Naive thymus-derived CD4-positive, alpha-beta T cell (primary cell): ENCODE measurements at regions not wholly inside any gene's neighbourhood (a gene's known extent, or its start where the extent isn't known, plus 50 kb on each side); places are given as distances from the start of the nearest gene placed in this dataset.
"Not testable (repeated sequence)": the region's sequence is repeated elsewhere in the genome, so short reads cannot be mapped to it uniquely, and the experiment has no call there.

Experiments
- ATAC-seq: fragments of 150-1000 bp; cut with Tn5 transposase; 2 replicates; pipeline ENCODE4 v1.10.0; 2021; ENCODE audit warnings: mild to moderate bottlenecking, moderate library complexity
- CTCF ChIA-PET: fragments of 350-600 bp; sonication (Branson Sonifier 250); formaldehyde crosslinking; loops from one replicate; lab custom pipeline; 2021; ENCODE audit warnings: antibody characterized with exemption; lab: Charles Lee
- POLR2A ChIA-PET: fragments of 350-600 bp; sonication (Branson Sonifier 250); formaldehyde crosslinking; loops from one replicate; lab custom pipeline; 2021; ENCODE audit warnings: antibody characterized with exemption, inconsistent platforms; lab: Charles Lee
- DNase-seq, 9 donors: peaks; one replicate each; pipeline versions ENCODE4 v3.0.0 to v3.0.0-alpha.2; 2020 to 2022; ENCODE audit warnings: mixed read lengths in 1 of 9
- H3K27ac ChIP-seq: one replicate; pipeline ENCODE4 v1.7.0; 2013; ENCODE audit warnings: mild to moderate bottlenecking, low read depth, low read length, moderate library complexity
- H3K27me3 ChIP-seq, 2 donors: one replicate each; pipeline ENCODE4 v1.7.0; 2013; ENCODE audit warnings: low read length in 2 of 2, mild to moderate bottlenecking in 2 of 2, moderate library complexity in 2 of 2; ENCODE audit not compliant: control insufficient read depth in 2 of 2, insufficient read depth in 2 of 2
- H3K36me3 ChIP-seq, 3 experiments: 1 replicate in 2 of 3; 2 replicates in 1 of 3; pipeline ENCODE4 v1.7.0; 2013; ENCODE audit warnings: low read length in 3 of 3, mild to moderate bottlenecking in 3 of 3, moderate library complexity in 1 of 3; ENCODE audit not compliant: insufficient read depth in 3 of 3, control insufficient read depth in 2 of 3
- H3K4me1 ChIP-seq, 2 donors: one replicate each; pipeline ENCODE4 v1.7.0; 2013; ENCODE audit warnings: low read length in 2 of 2, mild to moderate bottlenecking in 2 of 2, moderate library complexity in 1 of 2; ENCODE audit not compliant: control insufficient read depth in 2 of 2, insufficient read depth in 2 of 2
- H3K4me3 ChIP-seq: 2 replicates; pipeline ENCODE4 v1.7.0; 2013; ENCODE audit warnings: mild to moderate bottlenecking, low read length
- H3K9me3 ChIP-seq, 3 experiments: 1 replicate in 2 of 3; 2 replicates in 1 of 3; pipeline ENCODE4 v1.7.0; 2013; ENCODE audit warnings: low read length in 3 of 3; ENCODE audit not compliant: control insufficient read depth in 2 of 3
- H3K27ac Mint-ChIP-seq, 9 donors: one replicate each; pipeline ENCODE4 v1.8.0; 2020 to 2022; ENCODE audit warnings: mixed read lengths in 9 of 9, mild to moderate bottlenecking in 8 of 9, moderate library complexity in 5 of 9, inconsistent platforms in 2 of 9
- H3K27me3 Mint-ChIP-seq, 5 donors: one replicate each; pipeline ENCODE4 v1.8.0; 2021 to 2022; ENCODE audit warnings: mixed read lengths in 5 of 5, mild to moderate bottlenecking in 1 of 5
- H3K36me3 Mint-ChIP-seq, 5 donors: one replicate each; pipeline ENCODE4 v1.8.0; 2020 to 2022; ENCODE audit warnings: mixed read lengths in 5 of 5, mild to moderate bottlenecking in 3 of 5, inconsistent platforms in 1 of 5
- H3K4me1 Mint-ChIP-seq, 7 donors: one replicate each; pipeline ENCODE4 v1.8.0; 2020 to 2022; ENCODE audit warnings: mixed read lengths in 7 of 7, mild to moderate bottlenecking in 3 of 7, inconsistent platforms in 1 of 7
- H3K4me3 Mint-ChIP-seq, 10 donors: one replicate each; pipeline ENCODE4 v1.8.0; 2020 to 2022; ENCODE audit warnings: mild to moderate bottlenecking in 10 of 10, mixed read lengths in 10 of 10, moderate library complexity in 6 of 10, inconsistent platforms in 2 of 10
- H3K9me3 Mint-ChIP-seq, 11 donors: one replicate each; pipeline ENCODE4 v1.8.0; 2020 to 2022; ENCODE audit warnings: mixed read lengths in 11 of 11, mild to moderate bottlenecking in 4 of 11, inconsistent platforms in 1 of 11, moderate library complexity in 1 of 11
- intact Hi-C, 2 donors: fragments of 100-400 bp; cut with micrococcal nuclease; formaldehyde crosslinking; loops; one replicate each; pipeline ENCODE4 v1.15.1; 2023

DNA sequence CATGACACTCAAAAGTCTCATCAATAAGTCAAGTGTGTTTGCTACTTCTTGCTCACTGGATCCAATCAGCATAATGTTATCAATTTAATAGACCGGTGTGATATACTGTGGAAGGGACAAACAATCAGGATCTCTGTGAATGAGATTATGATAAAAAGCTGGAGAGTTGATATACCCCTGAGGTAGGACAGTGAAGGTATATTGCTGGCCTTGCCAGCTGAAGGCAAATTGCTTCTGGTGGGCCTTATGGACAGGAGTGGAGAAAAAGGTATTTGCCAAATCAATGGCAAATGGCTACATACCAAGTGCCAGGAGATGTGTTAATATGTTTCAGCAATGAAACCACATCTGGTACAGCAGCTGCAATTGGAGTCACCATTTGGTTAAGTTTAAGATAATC, 134.4 kb upstream of the TENT5A start:
- H3K4me3 Mint-ChIP-seq, ATAC-seq, H3K4me1 ChIP-seq, H3K36me3 Mint-ChIP-seq, H3K9me3 Mint-ChIP-seq, H3K27me3 Mint-ChIP-seq, DNase-seq, H3K36me3 ChIP-seq, H3K27ac Mint-ChIP-seq, intact Hi-C loops, H3K4me1 Mint-ChIP-seq, H3K27me3 ChIP-seq, H3K9me3 ChIP-seq, CTCF ChIA-PET, H3K27ac ChIP-seq, H3K4me3 ChIP-seq, POLR2A ChIA-PET: not testable (repeated sequence)

DNA sequence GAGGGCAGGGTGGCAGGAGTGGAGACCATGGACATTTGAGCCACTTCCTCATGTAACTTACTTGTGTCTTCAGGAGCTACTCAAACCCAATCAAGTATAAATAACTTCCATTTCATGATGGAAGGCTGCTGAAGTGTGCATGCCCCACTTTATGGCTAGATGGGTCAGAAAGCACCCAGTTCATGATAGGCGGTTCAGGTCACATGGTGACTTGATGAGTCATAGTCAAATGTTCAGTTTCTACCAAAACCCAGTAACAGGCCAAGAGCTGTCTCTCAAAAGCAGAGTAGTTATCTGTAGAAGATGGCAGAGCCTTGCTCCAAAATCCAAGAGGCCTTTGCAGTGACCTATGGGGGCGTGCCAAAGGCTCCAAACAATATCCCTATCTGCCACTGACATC, 133.7 kb upstream of the TENT5A start:
- H3K27me3 Mint-ChIP-seq = no peaks in the 10 kb centered on the region
- Histone ChIP-seq H3K9me3 (no peaks in the 10 kb centered on the region), H3K36me3 (no peaks in the 10 kb centered on the region), H3K4me1 (no peaks in the 10 kb centered on the region), H3K27me3 (no peaks in the 10 kb centered on the region), H3K4me3 (no peak overlapping the region), H3K27ac (no peak overlapping the region)
- no peak for ATAC-seq
- peaks cover 0 to 8% (median 1%) of the 10 kb centered on the region in 11 donors for H3K9me3 Mint-ChIP-seq
- intact Hi-C loops = no loop called here
- ChIA-PET POLR2A (no interaction called here), CTCF (no interaction called here)
- H3K36me3 Mint-ChIP-seq = no peaks in the 10 kb centered on the region
- H3K4me3 Mint-ChIP-seq = no peak overlapping the region
- DNase-seq = no peak
- no peak overlapping the region for H3K27ac Mint-ChIP-seq
- H3K4me1 Mint-ChIP-seq = no peaks in the 10 kb centered on the region

DNA sequence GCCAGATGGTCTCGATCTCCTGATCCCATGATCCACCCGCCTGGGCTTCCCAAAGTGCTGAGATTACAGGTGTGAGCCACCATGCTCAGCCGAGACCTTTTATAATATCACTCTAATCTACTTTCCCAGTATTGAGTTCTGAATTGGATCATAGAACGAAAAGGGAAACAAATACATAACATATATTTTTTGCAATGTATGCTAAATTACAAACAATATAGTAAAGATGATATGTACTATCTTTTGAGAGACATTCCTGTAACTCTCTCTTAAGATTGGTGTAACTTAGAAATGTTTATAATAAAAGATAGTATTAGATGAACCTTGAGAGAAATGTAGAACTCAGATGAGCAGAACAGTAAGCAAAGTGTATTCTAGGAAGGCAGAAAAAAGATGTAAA, 129.2 kb upstream of the TENT5A start:
- Histone ChIP-seq H3K36me3 (no peaks in the 10 kb centered on the region), H3K4me3 (no peak overlapping the region), H3K9me3 (no peaks in the 10 kb centered on the region), H3K27ac (no peak overlapping the region), H3K27me3 (no peaks in the 10 kb centered on the region), H3K4me1 (no peaks in the 10 kb centered on the region)
- intact Hi-C loops = no loop called here
- Mint-ChIP-seq H3K9me3 (peaks cover 0 to 8% (median 2%) of the 10 kb centered on the region in 11 donors), H3K36me3 (no peaks in the 10 kb centered on the region), H3K4me3 (no peak overlapping the region), H3K4me1 (no peaks in the 10 kb centered on the region), H3K27ac (no peak overlapping the region), H3K27me3 (no peaks in the 10 kb centered on the region)
- no peak for ATAC-seq
- ChIA-PET CTCF (no interaction called here), POLR2A (no interaction called here)
- no peak for DNase-seq

DNA sequence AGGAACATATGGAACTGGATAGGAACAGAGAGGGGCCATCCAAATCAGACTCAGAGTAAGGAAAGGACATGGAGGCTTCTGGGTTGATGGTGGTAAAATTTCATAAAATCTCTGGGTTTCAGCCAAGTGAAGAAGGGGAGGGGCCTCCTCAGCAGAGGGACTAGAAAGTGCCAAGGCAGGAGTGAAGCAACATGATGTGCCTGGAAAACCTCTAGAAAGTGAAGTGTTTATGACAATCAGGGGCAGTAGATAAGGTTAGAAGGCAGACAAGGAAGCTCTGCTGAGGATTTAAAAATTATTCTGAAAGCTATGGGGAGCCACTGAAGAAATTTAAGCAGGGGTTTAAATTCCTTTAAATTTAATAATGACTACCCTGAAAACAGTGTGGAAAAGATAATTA, 126.0 kb upstream of the TENT5A start:
- no peaks in the 10 kb centered on the region for H3K4me1 Mint-ChIP-seq
- no peak for DNase-seq
- POLR2A ChIA-PET = no interaction called here
- no peaks in the 10 kb centered on the region for H3K27me3 ChIP-seq
- no peak overlapping the region for H3K27ac Mint-ChIP-seq
- H3K9me3 ChIP-seq = no peaks in the 10 kb centered on the region
- no peaks in the 10 kb centered on the region for H3K36me3 Mint-ChIP-seq
- peaks cover 0 to 19% (median 4%) of the 10 kb centered on the region in 11 donors for H3K9me3 Mint-ChIP-seq
- no peaks in the 10 kb centered on the region for H3K4me1 ChIP-seq
- no peak overlapping the region for H3K4me3 Mint-ChIP-seq
- H3K36me3 ChIP-seq = no peaks in the 10 kb centered on the region
- CTCF ChIA-PET = no interaction called here
- H3K27ac ChIP-seq = no peak overlapping the region
- H3K27me3 Mint-ChIP-seq = no peaks in the 10 kb centered on the region
- no peak overlapping the region for H3K4me3 ChIP-seq
- no peak for ATAC-seq
- intact Hi-C loops = no loop called here

DNA sequence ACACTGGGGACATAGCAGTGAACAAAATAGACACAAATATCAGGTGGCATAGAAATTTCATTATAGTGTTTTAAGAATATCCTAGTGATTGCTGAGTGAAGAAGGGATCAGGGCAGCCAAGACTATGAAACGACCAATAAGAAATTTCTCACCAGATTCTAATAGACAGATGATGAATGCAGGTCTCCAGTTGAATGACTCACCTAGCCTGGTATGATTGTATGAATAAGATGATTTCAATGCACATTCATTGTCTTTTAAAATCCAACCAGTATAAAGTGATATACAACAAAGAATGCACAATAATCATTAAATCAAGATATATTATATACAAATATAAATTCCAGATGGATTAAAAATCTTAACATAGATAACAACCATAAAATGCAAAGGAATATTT, 124.5 kb upstream of the TENT5A start:
- ATAC-seq (no peak), DNase-seq (no peak)
- H3K36me3 ChIP-seq = no peaks in the 10 kb centered on the region
- Mint-ChIP-seq H3K9me3 (peaks cover 0 to 27% (median 8%) of the 10 kb centered on the region in 11 donors), H3K4me1 (no peaks in the 10 kb centered on the region), H3K27me3 (no peaks in the 10 kb centered on the region), H3K4me3 (no peak overlapping the region), H3K36me3 (no peaks in the 10 kb centered on the region), H3K27ac (no peak overlapping the region)
- ChIA-PET POLR2A (no interaction called here), CTCF (no interaction called here)
- intact Hi-C loops = no loop called here
- H3K9me3 ChIP-seq = no peaks in the 10 kb centered on the region
- no peak overlapping the region for H3K4me3 ChIP-seq
- H3K4me1 ChIP-seq = no peaks in the 10 kb centered on the region
- no peak overlapping the region for H3K27ac ChIP-seq
- H3K27me3 ChIP-seq = no peaks in the 10 kb centered on the region

DNA sequence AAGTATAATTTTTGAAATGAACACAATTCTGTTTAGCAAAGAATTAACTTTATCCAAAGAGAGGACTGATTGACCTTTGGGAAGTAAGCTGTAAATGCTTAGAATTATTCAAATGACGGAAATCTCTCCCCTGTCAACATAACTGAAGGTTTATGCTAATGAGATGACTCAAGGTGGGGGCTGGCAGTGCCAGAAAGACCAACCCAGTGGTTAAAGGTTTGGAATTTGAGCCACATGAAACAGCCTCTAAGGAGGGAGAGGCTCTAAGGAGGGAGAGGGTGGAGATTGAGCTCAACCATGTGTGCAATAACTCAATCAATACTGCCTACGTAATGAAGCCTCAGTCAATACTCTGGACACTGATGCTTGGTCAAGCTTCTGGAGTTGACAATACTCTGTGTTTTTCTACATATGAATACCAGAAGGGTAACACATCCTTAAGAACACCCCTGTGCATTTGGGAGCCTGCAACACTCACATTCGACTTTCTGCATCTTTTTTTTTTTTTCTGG, 123.4 kb upstream of the TENT5A start:
- H3K9me3 Mint-ChIP-seq = peaks cover 4 to 31% (median 13%) of the 10 kb centered on the region in 11 donors
- H3K4me3 Mint-ChIP-seq = no peak overlapping the region
- ATAC-seq (no peak), DNase-seq (no peak)
- Histone ChIP-seq H3K27ac (no peak overlapping the region), H3K4me3 (no peak overlapping the region), H3K27me3 (no peaks in the 10 kb centered on the region), H3K9me3 (no peaks in the 10 kb centered on the region), H3K36me3 (no peaks in the 10 kb centered on the region), H3K4me1 (no peaks in the 10 kb centered on the region)
- POLR2A ChIA-PET = no interaction called here
- CTCF ChIA-PET = no interaction called here
- intact Hi-C loops = no loop called here
- no peak overlapping the region for H3K27ac Mint-ChIP-seq
- H3K36me3 Mint-ChIP-seq = peaks cover 0 to 4% (median 0%) of the 10 kb centered on the region in 5 donors
- no peaks in the 10 kb centered on the region for H3K4me1 Mint-ChIP-seq
- peaks cover 0 to 2% (median 0%) of the 10 kb centered on the region in 5 donors for H3K27me3 Mint-ChIP-seq

DNA sequence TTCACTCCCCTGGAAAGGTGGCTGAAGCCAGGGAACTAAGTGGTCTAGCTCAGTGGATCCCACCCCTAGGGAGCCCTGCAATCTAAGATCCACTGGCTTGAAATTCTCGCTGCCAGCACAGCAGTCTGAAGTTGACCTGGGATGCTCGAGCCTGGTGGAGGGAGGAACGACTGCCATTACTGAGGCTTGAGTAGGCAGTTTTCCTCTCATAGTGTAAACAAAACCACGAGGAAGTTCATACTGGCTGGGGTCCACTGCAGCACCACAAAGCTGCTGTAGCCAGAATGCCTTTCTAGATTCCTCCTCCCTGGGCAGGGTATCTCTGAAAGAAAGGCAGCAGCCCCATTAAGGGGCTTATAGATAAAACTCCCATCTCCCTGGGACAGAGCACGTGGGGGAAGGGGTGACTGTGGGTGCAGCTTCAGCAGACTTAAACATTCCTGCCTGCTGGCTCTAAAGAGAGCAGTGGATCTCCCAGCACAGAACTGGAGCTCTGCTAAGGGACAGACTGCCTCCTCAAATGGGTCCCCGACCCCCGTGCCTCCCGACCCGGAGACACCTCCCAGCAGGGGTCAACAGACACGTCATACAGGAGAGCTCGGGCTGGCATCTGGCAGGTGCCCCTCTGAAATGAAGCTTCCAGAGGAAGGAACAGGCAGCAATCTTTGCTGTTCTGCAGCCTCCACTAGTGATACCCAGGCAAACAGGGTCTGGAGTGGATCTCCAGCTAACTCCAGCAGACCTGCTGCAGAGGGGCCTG, 117.4 kb upstream of the TENT5A start:
- H3K9me3 Mint-ChIP-seq = peaks cover 4 to 38% (median 9%) of the 10 kb centered on the region in 11 donors

More for the DNA sequence above, 117.4 kb upstream of the TENT5A start:
- ATAC-seq, DNase-seq, POLR2A ChIA-PET, H3K4me3 Mint-ChIP-seq, H3K9me3 ChIP-seq, H3K27me3 ChIP-seq, H3K27ac Mint-ChIP-seq, H3K36me3 Mint-ChIP-seq, H3K4me3 ChIP-seq, H3K4me1 Mint-ChIP-seq, intact Hi-C loops, H3K36me3 ChIP-seq, H3K4me1 ChIP-seq, H3K27ac ChIP-seq, CTCF ChIA-PET: not testable (repeated sequence)
- H3K27me3 Mint-ChIP-seq = peaks cover 0 to 11% (median 9%) of the 10 kb centered on the region in 5 donors
